ENCODE measurements at regions not wholly inside any gene's neighbourhood (a gene's known extent, or its start where the extent isn't known, plus 50 kb on each side); places are given as distances from the start of the nearest gene placed in this dataset.
A peak's percentile ranks its signal among the peaks of the same experiment; 100 is the strongest.

- Histone ChIP-seq H3K9ac (ENCODE audit: low read length) (no peak overlapping the region), H3K9me3 (ENCODE audit: control insufficient read depth, low read length) (peaks cover 2% of the 10 kb centered on the region), H3K4me1 (ENCODE audit: control insufficient read depth, insufficient read depth, low read length) (no peaks in the 10 kb centered on the region), H3K4me3 (ENCODE audit: low read length) (no peak overlapping the region), H3K27me3 (replicated peaks; ENCODE audit: control insufficient read depth, insufficient read depth, low read length) (peaks cover 10% of the 10 kb centered on the region), H3K36me3 (ENCODE audit: control insufficient read depth, insufficient read depth, low read length, severe bottlenecking) (no peaks in the 10 kb centered on the region)
- DNase-seq (ENCODE audit: low read depth) = no peak
Observed at GRCh38 chr1:177514207-177514606, 343.4 kb downstream of the BRINP2 start.

- H3K9ac ChIP-seq (ENCODE audit: low read length) = no peak overlapping the region
- no peaks in the 10 kb centered on the region for H3K36me3 ChIP-seq (ENCODE audit: control insufficient read depth, insufficient read depth, low read length, severe bottlenecking)
- no peaks in the 10 kb centered on the region for H3K4me1 ChIP-seq (ENCODE audit: control insufficient read depth, insufficient read depth, low read length)
- peak; percentile 2 for DNase-seq (ENCODE audit: low read depth)
- H3K9me3 ChIP-seq (ENCODE audit: control insufficient read depth, low read length) = peaks cover 9% of the 10 kb centered on the region
- H3K4me3 ChIP-seq (ENCODE audit: low read length) = no peak overlapping the region
- peaks cover 10% of the 10 kb centered on the region for H3K27me3 ChIP-seq (replicated peaks; ENCODE audit: control insufficient read depth, insufficient read depth, low read length)
Observed at GRCh38 chr1:177511036-177511435, 340.3 kb downstream of the BRINP2 start.

- Histone ChIP-seq H3K27me3 (replicated peaks; ENCODE audit: control insufficient read depth, insufficient read depth, low read length) (no peaks in the 10 kb centered on the region), H3K4me1 (ENCODE audit: control insufficient read depth, insufficient read depth, low read length) (no peaks in the 10 kb centered on the region), H3K9me3 (ENCODE audit: control insufficient read depth, low read length) (peaks cover 21% of the 10 kb centered on the region), H3K9ac (ENCODE audit: low read length) (no peak overlapping the region), H3K36me3 (ENCODE audit: control insufficient read depth, insufficient read depth, low read length, severe bottlenecking) (no peaks in the 10 kb centered on the region), H3K4me3 (ENCODE audit: low read length) (no peak overlapping the region)
- DNase-seq (ENCODE audit: low read depth) = no peak
Observed at GRCh38 chr1:177505905-177506590, 335.3 kb downstream of the BRINP2 start.

GRCh38 chr1:177495878-177496277 is 325.1 kb downstream of the BRINP2 start:
- Histone ChIP-seq H3K4me1 (ENCODE audit: control insufficient read depth, insufficient read depth, low read length) (no peaks in the 10 kb centered on the region), H3K36me3 (ENCODE audit: control insufficient read depth, insufficient read depth, low read length, severe bottlenecking) (no peaks in the 10 kb centered on the region), H3K4me3 (ENCODE audit: low read length) (no peak overlapping the region), H3K9ac (ENCODE audit: low read length) (no peak overlapping the region), H3K9me3 (ENCODE audit: control insufficient read depth, low read length) (peaks cover 17% of the 10 kb centered on the region), H3K27me3 (replicated peaks; ENCODE audit: control insufficient read depth, insufficient read depth, low read length) (no peaks in the 10 kb centered on the region)
- no peak for DNase-seq (ENCODE audit: low read depth)

- no peak for DNase-seq (ENCODE audit: low read depth)
- Histone ChIP-seq H3K27me3 (replicated peaks; ENCODE audit: control insufficient read depth, insufficient read depth, low read length) (peaks cover 8% of the 10 kb centered on the region), H3K9ac (ENCODE audit: low read length) (no peak overlapping the region), H3K9me3 (ENCODE audit: control insufficient read depth, low read length) (no peaks in the 10 kb centered on the region), H3K36me3 (ENCODE audit: control insufficient read depth, insufficient read depth, low read length, severe bottlenecking) (no peaks in the 10 kb centered on the region), H3K4me3 (ENCODE audit: low read length) (no peak overlapping the region), H3K4me1 (ENCODE audit: control insufficient read depth, insufficient read depth, low read length) (no peaks in the 10 kb centered on the region)
Observed at GRCh38 chr1:177490786-177491185, 320.0 kb downstream of the BRINP2 start.

GRCh38 chr1:177490036-177490639 is 319.4 kb downstream of the BRINP2 start:
- H3K36me3 ChIP-seq (ENCODE audit: control insufficient read depth, insufficient read depth, low read length, severe bottlenecking) = no peaks in the 10 kb centered on the region
- H3K9me3 ChIP-seq (ENCODE audit: control insufficient read depth, low read length) = no peaks in the 10 kb centered on the region
- no peak overlapping the region for H3K9ac ChIP-seq (ENCODE audit: low read length)
- peaks cover 10% of the 10 kb centered on the region for H3K27me3 ChIP-seq (replicated peaks; ENCODE audit: control insufficient read depth, insufficient read depth, low read length)
- no peak for DNase-seq (ENCODE audit: low read depth)
- no peak overlapping the region for H3K4me3 ChIP-seq (ENCODE audit: low read length)
- H3K4me1 ChIP-seq (ENCODE audit: control insufficient read depth, insufficient read depth, low read length) = no peaks in the 10 kb centered on the region

DNA sequence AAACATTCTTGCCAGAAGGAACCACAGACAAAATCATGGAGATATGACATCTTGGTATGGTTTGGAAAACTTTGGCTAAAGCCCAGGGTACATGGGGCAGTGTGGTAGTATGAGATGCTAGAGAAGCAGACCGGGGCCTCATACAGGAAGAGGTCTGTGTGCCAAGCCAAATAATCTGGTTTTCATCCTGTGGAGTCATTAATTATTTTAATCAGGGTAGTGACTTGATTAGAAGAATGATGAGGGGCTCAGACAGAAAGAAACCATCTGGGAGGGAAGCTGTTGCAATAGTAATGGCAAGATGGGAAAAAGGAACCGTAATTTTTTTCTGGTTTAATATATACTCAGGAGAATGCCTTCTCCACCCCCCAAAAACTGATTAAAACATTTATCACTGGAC is 318.0 kb downstream of the BRINP2 start:
- Histone ChIP-seq H3K4me3 (ENCODE audit: low read length) (no peak overlapping the region), H3K9me3 (ENCODE audit: control insufficient read depth, low read length) (no peaks in the 10 kb centered on the region), H3K27me3 (replicated peaks; ENCODE audit: control insufficient read depth, insufficient read depth, low read length) (peaks cover 12% of the 10 kb centered on the region), H3K9ac (ENCODE audit: low read length) (no peak overlapping the region), H3K36me3 (ENCODE audit: control insufficient read depth, insufficient read depth, low read length, severe bottlenecking) (no peaks in the 10 kb centered on the region), H3K4me1 (ENCODE audit: control insufficient read depth, insufficient read depth, low read length) (no peaks in the 10 kb centered on the region)
- no peak for DNase-seq (ENCODE audit: low read depth)

DNA sequence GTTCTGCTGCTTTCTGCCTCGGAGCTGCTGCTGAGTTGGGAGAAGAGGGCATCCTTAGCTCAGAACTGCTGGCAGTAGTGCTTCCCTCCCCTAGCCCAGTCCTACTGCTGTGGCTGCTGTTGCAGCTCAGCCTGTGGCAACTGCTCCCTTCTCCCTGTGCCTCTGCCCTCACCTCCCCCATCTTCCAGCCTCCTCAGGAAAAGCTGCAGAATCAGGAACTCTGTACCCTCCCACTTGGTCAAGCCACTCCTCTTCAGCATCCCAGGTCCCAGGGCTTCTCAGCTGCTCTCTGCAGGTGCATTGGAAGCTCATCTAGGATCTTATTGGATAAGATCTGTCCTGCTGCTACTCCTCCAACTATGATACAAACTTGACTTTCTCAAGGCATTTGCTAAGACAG is 316.7 kb downstream of the BRINP2 start:
- no peak for DNase-seq (ENCODE audit: low read depth)
- Histone ChIP-seq H3K9ac (ENCODE audit: low read length) (no peak overlapping the region), H3K36me3 (ENCODE audit: control insufficient read depth, insufficient read depth, low read length, severe bottlenecking) (no peaks in the 10 kb centered on the region), H3K4me1 (ENCODE audit: control insufficient read depth, insufficient read depth, low read length) (no peaks in the 10 kb centered on the region), H3K27me3 (replicated peaks; ENCODE audit: control insufficient read depth, insufficient read depth, low read length) (peaks cover 12% of the 10 kb centered on the region), H3K9me3 (ENCODE audit: control insufficient read depth, low read length) (no peaks in the 10 kb centered on the region), H3K4me3 (ENCODE audit: low read length) (no peak overlapping the region)

DNA sequence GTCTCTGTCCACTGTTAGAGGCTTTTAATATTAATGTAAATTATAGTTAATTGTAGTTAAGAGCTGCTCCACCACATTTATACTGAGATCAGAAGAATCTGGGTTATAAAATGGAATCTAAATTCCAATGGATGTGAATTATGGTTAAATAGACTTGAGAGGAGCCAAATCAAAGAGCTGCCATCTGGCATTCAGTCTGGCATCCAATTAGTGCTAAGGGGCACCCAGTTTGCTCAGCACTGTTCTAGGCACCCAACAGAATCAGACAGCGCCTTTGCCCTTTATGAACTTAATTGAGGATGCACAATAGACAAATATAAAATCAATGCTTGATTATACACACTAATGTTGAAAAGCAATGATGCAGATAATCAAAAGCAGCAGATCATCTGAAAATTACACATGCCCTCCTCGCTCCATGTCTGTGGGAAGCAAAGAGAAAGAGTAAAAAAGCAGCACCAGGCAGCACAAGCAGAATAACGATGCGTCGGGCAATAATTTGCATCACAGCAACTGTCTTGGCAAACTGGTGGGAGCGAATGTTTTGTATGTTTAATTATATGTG is 310.1 kb downstream of the BRINP2 start:
- no peaks in the 10 kb centered on the region for H3K4me1 ChIP-seq (ENCODE audit: control insufficient read depth, insufficient read depth, low read length)
- no peaks in the 10 kb centered on the region for H3K9me3 ChIP-seq (ENCODE audit: control insufficient read depth, low read length)
- peaks cover 43% of the 10 kb centered on the region for H3K27me3 ChIP-seq (replicated peaks; ENCODE audit: control insufficient read depth, insufficient read depth, low read length)
- H3K9ac ChIP-seq (ENCODE audit: low read length) = no peak overlapping the region
- H3K4me3 ChIP-seq (ENCODE audit: low read length) = no peak overlapping the region
- no peak for DNase-seq (ENCODE audit: low read depth)
- no peaks in the 10 kb centered on the region for H3K36me3 ChIP-seq (ENCODE audit: control insufficient read depth, insufficient read depth, low read length, severe bottlenecking)

GRCh38 chr1:177479600-177479999 is 308.8 kb downstream of the BRINP2 start:
- no peak overlapping the region for H3K4me3 ChIP-seq (ENCODE audit: low read length)
- H3K27me3 ChIP-seq (replicated peaks; ENCODE audit: control insufficient read depth, insufficient read depth, low read length) = peaks cover 39% of the 10 kb centered on the region
- H3K36me3 ChIP-seq (ENCODE audit: control insufficient read depth, insufficient read depth, low read length, severe bottlenecking) = no peaks in the 10 kb centered on the region
- H3K9me3 ChIP-seq (ENCODE audit: control insufficient read depth, low read length) = no peaks in the 10 kb centered on the region
- no peak overlapping the region for H3K9ac ChIP-seq (ENCODE audit: low read length)
- H3K4me1 ChIP-seq (ENCODE audit: control insufficient read depth, insufficient read depth, low read length) = no peaks in the 10 kb centered on the region
- no peak for DNase-seq (ENCODE audit: low read depth)

- Histone ChIP-seq H3K36me3 (ENCODE audit: control insufficient read depth, insufficient read depth, low read length, severe bottlenecking) (no peaks in the 10 kb centered on the region), H3K27me3 (replicated peaks; ENCODE audit: control insufficient read depth, insufficient read depth, low read length) (peaks cover 33% of the 10 kb centered on the region), H3K9ac (ENCODE audit: low read length) (no peak overlapping the region), H3K9me3 (ENCODE audit: control insufficient read depth, low read length) (no peaks in the 10 kb centered on the region), H3K4me3 (ENCODE audit: low read length) (no peak overlapping the region), H3K4me1 (ENCODE audit: control insufficient read depth, insufficient read depth, low read length) (peaks cover under 1% of the 10 kb centered on the region)
- DNase-seq (ENCODE audit: low read depth) = no peak
Observed at GRCh38 chr1:177476676-177477075, 305.9 kb downstream of the BRINP2 start.

Measured in adipocyte (in vitro differentiated cells).